K562 (cell line): ENCODE measurements at regions not wholly inside any gene's neighbourhood (a gene's known extent, or its start where the extent isn't known, plus 50 kb on each side); places are given as distances from the start of the nearest gene placed in this dataset.

ENCODE experiments used
- CTBP1 ChIP-seq: fragments of 450-650 bp; IDR thresholded peaks from 2 replicates; pipeline ENCODE4 v1.6.1; 2016; ENCODE audit warnings: borderline replicate concordance
- FOXP1 ChIP-seq: sonication (generic); formaldehyde crosslinking; IDR thresholded peaks from 2 replicates; pipeline ENCODE4 v1.8.0; 2022; ENCODE audit warnings: mild to moderate bottlenecking, missing genetic modification reagents
- FUS ChIP-seq: fragments of 200-400 bp; formaldehyde crosslinking; optimal IDR thresholded peaks from 2 replicates; pipeline ENCODE3; 2017; ENCODE audit warnings: low read depth, low read length
- PKNOX1 ChIP-seq: fragments of 450-650 bp; IDR thresholded peaks from 2 replicates; pipeline ENCODE4 v1.6.1; 2016
- SIRT6 ChIP-seq: IDR thresholded peaks from one replicate; pipeline ENCODE4 v1.6.1; 2012; ENCODE audit warnings: low read depth, mild to moderate bottlenecking, control low read depth, inconsistent platforms, low read length, moderate library complexity
- ZBTB5 ChIP-seq: fragments of 450-650 bp; IDR thresholded peaks from 2 replicates; pipeline ENCODE4 v1.6.1; 2017; ENCODE audit warnings: antibody characterized with exemption
- TF ChIP-seq, protein P1 (sequence below): fragments of 200-600 bp; sonication (generic); IDR thresholded peaks from one replicate; pipeline ENCODE4 v1.6.1; 2012; ENCODE audit warnings: mild to moderate bottlenecking, low read depth, low read length, inconsistent platforms
- TF ChIP-seq, protein P2 (sequence below), 2 experiments: fragments of 450-650 bp in 1 of 2; sonication (generic) in 1 of 2; formaldehyde crosslinking in 1 of 2; IDR thresholded peaks in 1 of 2; conservative IDR thresholded peaks in 1 of 2; 2 replicates each; pipeline versions ENCODE4 v1.6.1 to v1.8.1; 2016 to 2023; ENCODE audit warnings: mild to moderate bottlenecking in 2 of 2, moderate library complexity in 2 of 2, inconsistent platforms in 1 of 2, missing genetic modification reagents in 1 of 2

GRCh38 chr9:1473956-1474634 is 423.9 kb downstream of the DMRT2 start (continued):
- TF ChIP-seq, protein P1, sequence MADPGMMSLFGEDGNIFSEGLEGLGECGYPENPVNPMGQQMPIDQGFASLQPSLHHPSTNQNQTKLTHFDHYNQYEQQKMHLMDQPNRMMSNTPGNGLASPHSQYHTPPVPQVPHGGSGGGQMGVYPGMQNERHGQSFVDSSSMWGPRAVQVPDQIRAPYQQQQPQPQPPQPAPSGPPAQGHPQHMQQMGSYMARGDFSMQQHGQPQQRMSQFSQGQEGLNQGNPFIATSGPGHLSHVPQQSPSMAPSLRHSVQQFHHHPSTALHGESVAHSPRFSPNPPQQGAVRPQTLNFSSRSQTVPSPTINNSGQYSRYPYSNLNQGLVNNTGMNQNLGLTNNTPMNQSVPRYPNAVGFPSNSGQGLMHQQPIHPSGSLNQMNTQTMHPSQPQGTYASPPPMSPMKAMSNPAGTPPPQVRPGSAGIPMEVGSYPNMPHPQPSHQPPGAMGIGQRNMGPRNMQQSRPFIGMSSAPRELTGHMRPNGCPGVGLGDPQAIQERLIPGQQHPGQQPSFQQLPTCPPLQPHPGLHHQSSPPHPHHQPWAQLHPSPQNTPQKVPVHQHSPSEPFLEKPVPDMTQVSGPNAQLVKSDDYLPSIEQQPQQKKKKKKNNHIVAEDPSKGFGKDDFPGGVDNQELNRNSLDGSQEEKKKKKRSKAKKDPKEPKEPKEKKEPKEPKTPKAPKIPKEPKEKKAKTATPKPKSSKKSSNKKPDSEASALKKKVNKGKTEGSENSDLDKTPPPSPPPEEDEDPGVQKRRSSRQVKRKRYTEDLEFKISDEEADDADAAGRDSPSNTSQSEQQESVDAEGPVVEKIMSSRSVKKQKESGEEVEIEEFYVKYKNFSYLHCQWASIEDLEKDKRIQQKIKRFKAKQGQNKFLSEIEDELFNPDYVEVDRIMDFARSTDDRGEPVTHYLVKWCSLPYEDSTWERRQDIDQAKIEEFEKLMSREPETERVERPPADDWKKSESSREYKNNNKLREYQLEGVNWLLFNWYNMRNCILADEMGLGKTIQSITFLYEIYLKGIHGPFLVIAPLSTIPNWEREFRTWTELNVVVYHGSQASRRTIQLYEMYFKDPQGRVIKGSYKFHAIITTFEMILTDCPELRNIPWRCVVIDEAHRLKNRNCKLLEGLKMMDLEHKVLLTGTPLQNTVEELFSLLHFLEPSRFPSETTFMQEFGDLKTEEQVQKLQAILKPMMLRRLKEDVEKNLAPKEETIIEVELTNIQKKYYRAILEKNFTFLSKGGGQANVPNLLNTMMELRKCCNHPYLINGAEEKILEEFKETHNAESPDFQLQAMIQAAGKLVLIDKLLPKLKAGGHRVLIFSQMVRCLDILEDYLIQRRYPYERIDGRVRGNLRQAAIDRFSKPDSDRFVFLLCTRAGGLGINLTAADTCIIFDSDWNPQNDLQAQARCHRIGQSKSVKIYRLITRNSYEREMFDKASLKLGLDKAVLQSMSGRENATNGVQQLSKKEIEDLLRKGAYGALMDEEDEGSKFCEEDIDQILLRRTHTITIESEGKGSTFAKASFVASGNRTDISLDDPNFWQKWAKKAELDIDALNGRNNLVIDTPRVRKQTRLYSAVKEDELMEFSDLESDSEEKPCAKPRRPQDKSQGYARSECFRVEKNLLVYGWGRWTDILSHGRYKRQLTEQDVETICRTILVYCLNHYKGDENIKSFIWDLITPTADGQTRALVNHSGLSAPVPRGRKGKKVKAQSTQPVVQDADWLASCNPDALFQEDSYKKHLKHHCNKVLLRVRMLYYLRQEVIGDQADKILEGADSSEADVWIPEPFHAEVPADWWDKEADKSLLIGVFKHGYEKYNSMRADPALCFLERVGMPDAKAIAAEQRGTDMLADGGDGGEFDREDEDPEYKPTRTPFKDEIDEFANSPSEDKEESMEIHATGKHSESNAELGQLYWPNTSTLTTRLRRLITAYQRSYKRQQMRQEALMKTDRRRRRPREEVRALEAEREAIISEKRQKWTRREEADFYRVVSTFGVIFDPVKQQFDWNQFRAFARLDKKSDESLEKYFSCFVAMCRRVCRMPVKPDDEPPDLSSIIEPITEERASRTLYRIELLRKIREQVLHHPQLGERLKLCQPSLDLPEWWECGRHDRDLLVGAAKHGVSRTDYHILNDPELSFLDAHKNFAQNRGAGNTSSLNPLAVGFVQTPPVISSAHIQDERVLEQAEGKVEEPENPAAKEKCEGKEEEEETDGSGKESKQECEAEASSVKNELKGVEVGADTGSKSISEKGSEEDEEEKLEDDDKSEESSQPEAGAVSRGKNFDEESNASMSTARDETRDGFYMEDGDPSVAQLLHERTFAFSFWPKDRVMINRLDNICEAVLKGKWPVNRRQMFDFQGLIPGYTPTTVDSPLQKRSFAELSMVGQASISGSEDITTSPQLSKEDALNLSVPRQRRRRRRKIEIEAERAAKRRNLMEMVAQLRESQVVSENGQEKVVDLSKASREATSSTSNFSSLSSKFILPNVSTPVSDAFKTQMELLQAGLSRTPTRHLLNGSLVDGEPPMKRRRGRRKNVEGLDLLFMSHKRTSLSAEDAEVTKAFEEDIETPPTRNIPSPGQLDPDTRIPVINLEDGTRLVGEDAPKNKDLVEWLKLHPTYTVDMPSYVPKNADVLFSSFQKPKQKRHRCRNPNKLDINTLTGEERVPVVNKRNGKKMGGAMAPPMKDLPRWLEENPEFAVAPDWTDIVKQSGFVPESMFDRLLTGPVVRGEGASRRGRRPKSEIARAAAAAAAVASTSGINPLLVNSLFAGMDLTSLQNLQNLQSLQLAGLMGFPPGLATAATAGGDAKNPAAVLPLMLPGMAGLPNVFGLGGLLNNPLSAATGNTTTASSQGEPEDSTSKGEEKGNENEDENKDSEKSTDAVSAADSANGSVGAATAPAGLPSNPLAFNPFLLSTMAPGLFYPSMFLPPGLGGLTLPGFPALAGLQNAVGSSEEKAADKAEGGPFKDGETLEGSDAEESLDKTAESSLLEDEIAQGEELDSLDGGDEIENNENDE: no peak
- TF ChIP-seq FOXP1 (CRISPR knock-in tag): no peak
- TF ChIP-seq PKNOX1: no peak
- TF ChIP-seq CTBP1: no peak
- TF ChIP-seq SIRT6: no peak
- TF ChIP-seq, protein P2, sequence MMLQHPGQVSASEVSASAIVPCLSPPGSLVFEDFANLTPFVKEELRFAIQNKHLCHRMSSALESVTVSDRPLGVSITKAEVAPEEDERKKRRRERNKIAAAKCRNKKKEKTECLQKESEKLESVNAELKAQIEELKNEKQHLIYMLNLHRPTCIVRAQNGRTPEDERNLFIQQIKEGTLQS (IDR thresholded peaks at IDR 0.05): no peak
- TF ChIP-seq, protein P2 (CRISPR knock-in tag; conservative IDR thresholded peaks at IDR 0.05): no peak
- TF ChIP-seq ZBTB5: no peak
- no peak for TF ChIP-seq FUS
